Transverse colon (tissue), 4 donors: ENCODE measurements at regions not wholly inside any gene's neighbourhood (a gene's known extent, or its start where the extent isn't known, plus 50 kb on each side); places are given as distances from the start of the nearest gene placed in this dataset.

ENCODE experiments used
- DNase-seq: peaks from one replicate; pipeline ENCODE4 v3.0.0-alpha.2; 2019
- H3K27ac ChIP-seq, 4 donors: fragments of 200-600 bp; sonication (generic); 2 replicates each; pipeline ENCODE4 v1.5.1; 2016 to 2018; ENCODE audit warnings: inconsistent platforms in 4 of 4
- H3K27me3 ChIP-seq: fragments of 200-600 bp; sonication (generic); 2 replicates; pipeline ENCODE4 v1.5.1; 2017; ENCODE audit warnings: inconsistent platforms
- H3K36me3 ChIP-seq, 4 donors: fragments of 200-600 bp; sonication (generic); 2 replicates each; pipeline ENCODE4 v1.5.1; 2017 to 2019; ENCODE audit warnings: inconsistent platforms in 4 of 4
- H3K4me1 ChIP-seq, 4 donors: fragments of 200-600 bp; sonication (generic); 2 replicates each; pipeline ENCODE4 v1.5.1; 2017 to 2020; ENCODE audit warnings: inconsistent platforms in 4 of 4
- H3K4me3 ChIP-seq, 4 donors: fragments of 200-600 bp; sonication (generic); 1 replicate in 1 of 4; 2 replicates in 3 of 4; pipeline versions ENCODE4 v1.5.1 to v1.6.1; 2017 to 2019; ENCODE audit warnings: inconsistent platforms in 4 of 4
- H3K9me3 ChIP-seq, 2 donors: fragments of 200-600 bp; sonication (generic); 2 replicates each; pipeline ENCODE4 v1.5.1; 2017 to 2019; ENCODE audit warnings: inconsistent platforms in 2 of 2
- CTCF ChIP-seq, 5 experiments: fragments of 200-600 bp in 3 of 5; fragments of 450-650 bp in 2 of 5; sonication (generic) in 3 of 5; IDR thresholded peaks; 1 replicate in 2 of 5; 2 replicates in 3 of 5; pipeline ENCODE4 v1.5.1; 2016 to 2017; ENCODE audit warnings: antibody characterized with exemption in 5 of 5, inconsistent platforms in 3 of 5, mild to moderate bottlenecking in 2 of 5, moderate library complexity in 1 of 5
- EP300 ChIP-seq: sonication (generic); formaldehyde crosslinking; IDR thresholded peaks from one replicate; pipeline ENCODE4 v1.6.1; 2017; ENCODE audit warnings: antibody characterized with exemption, low read depth
- POLR2A ChIP-seq: fragments of 450-650 bp; IDR thresholded peaks from one replicate; pipeline ENCODE4 v1.6.1; 2016; ENCODE audit warnings: antibody characterized with exemption, mild to moderate bottlenecking, moderate library complexity
- POLR2AphosphoS5 ChIP-seq, 3 donors: sonication (generic); formaldehyde crosslinking; IDR thresholded peaks; one replicate each; pipeline ENCODE4 v1.6.1; 2016; ENCODE audit warnings: antibody characterized with exemption in 3 of 3
- WGBS, 2 donors: methylation state at CpG; one replicate each; pipeline ENCODE4 v1.1.5; 2018; ENCODE audit warnings: low coverage in 1 of 2; 5-methylcytosine and 5-hydroxymethylcytosine counted together
- in situ Hi-C, 4 donors: fragments of 200-750 bp; cut with MboI; loops; one replicate each; pipeline versions ENCODE4 v1.15.0 to v1.15.1; 2017; ENCODE audit warnings: low sequenced_read_pairs in 3 of 4, low pct_ligation_motif_present in 1 of 4, low pct_unique_long_range_greater_than_20kb in 1 of 4
- intact Hi-C: fragments of 100-400 bp; cut with DNase I; formaldehyde crosslinking; loops from one replicate; pipeline ENCODE4 v1.15.1; 2023; ENCODE audit warnings: low total_unique reads

- 59 to 61% methylated on average over 5 of the region's 5 CpGs for whole genome bisulfite sequencing, 2 donors
- in situ Hi-C loops, result no loop called here
Measured at GRCh38 chr12:28693565-28694219, 455.4 kb upstream of the FAR2 start.

GRCh38 chr12:28698553-28698952, 450.5 kb upstream of the FAR2 start:
- H3K27ac ChIP-seq, result no peak overlapping the region
- TF ChIP-seq POLR2AphosphoS5 (IDR thresholded peaks at IDR 0.05), result no peak
- TF ChIP-seq POLR2A, result no peak
- no peak for TF ChIP-seq CTCF (IDR thresholded peaks at IDR 0.05)
- no peak for TF ChIP-seq EP300
- no peaks in the 10 kb centered on the region for H3K4me1 ChIP-seq
- H3K27me3 ChIP-seq, result no peaks in the 10 kb centered on the region
- in situ Hi-C loops (no loop called here), intact Hi-C loops (no loop called here)
- H3K36me3 ChIP-seq, result no peaks in the 10 kb centered on the region
- H3K9me3 ChIP-seq, result peaks cover 2 to 5% of the 10 kb centered on the region in 2 donors
- H3K4me3 ChIP-seq, result no peak overlapping the region
- 70% methylated on average over 1 to 2 of the region's 2 CpGs for WGBS, 2 donors
- DNase-seq, result no peak

More at GRCh38 chr12:28693565-28694219, 455.4 kb upstream of the FAR2 start:
- intact Hi-C loops, result no loop called here
- TF ChIP-seq POLR2A, result no peak
- no peak for TF ChIP-seq CTCF (IDR thresholded peaks at IDR 0.05)
- TF ChIP-seq POLR2AphosphoS5 (IDR thresholded peaks at IDR 0.05), result no peak
- TF ChIP-seq EP300, result no peak
- Histone ChIP-seq H3K27ac (no peak overlapping the region), H3K4me1 (no peaks in the 10 kb centered on the region), H3K36me3 (no peaks in the 10 kb centered on the region), H3K9me3 (no peaks in the 10 kb centered on the region), H3K4me3 (no peak overlapping the region), H3K27me3 (no peaks in the 10 kb centered on the region)
- DNase-seq, result no peak

- H3K9me3 ChIP-seq, result peaks cover 4 to 8% of the 10 kb centered on the region in 2 donors
- TF ChIP-seq CTCF (IDR thresholded peaks at IDR 0.05), result no peak
- no peak overlapping the region for H3K4me3 ChIP-seq
- intact Hi-C loops (no loop called here), in situ Hi-C loops (no loop called here)
- H3K36me3 ChIP-seq, result no peaks in the 10 kb centered on the region
- no peak for DNase-seq
- H3K27me3 ChIP-seq, result no peaks in the 10 kb centered on the region
- no peaks in the 10 kb centered on the region for H3K4me1 ChIP-seq
- H3K27ac ChIP-seq, result no peak overlapping the region
Measured at GRCh38 chr12:28699029-28699428, 450.0 kb upstream of the FAR2 start.

- H3K4me1 ChIP-seq, result no peaks in the 10 kb centered on the region
- DNase-seq, result no peak
- in situ Hi-C loops, result no loop called here
- H3K27me3 ChIP-seq, result no peaks in the 10 kb centered on the region
- WGBS, 2 donors, result 63 to 69% methylated on average over 3 of the region's 3 CpGs
- no peaks in the 10 kb centered on the region for H3K36me3 ChIP-seq
- peaks cover 4 to 8% of the 10 kb centered on the region in 2 donors for H3K9me3 ChIP-seq
- intact Hi-C loops, result no loop called here
- no peak overlapping the region for H3K27ac ChIP-seq
- H3K4me3 ChIP-seq, result no peak overlapping the region
- TF ChIP-seq POLR2AphosphoS5 (IDR thresholded peaks at IDR 0.05), result no peak
- no peak for TF ChIP-seq EP300
- no peak for TF ChIP-seq CTCF (IDR thresholded peaks at IDR 0.05)
- TF ChIP-seq POLR2A, result no peak
Measured at GRCh38 chr12:28700161-28700560, 448.9 kb upstream of the FAR2 start.
